IMR-90 (cell line): ENCODE measurements at regions not wholly inside any gene's neighbourhood (a gene's known extent, or its start where the extent isn't known, plus 50 kb on each side); places are given as distances from the start of the nearest gene placed in this dataset.

Experiments
- ATAC-seq: fragments of 200-7000 bp; cut with Tn5 transposase; 2 replicates; pipeline ENCODE4 v1.9.1; 2020; ENCODE audit warnings: low read depth, mild to moderate bottlenecking, moderate library complexity
- BruUV-seq: library from RNA; stranded (reverse); fragments of 400-500 nt; replicated peaks from 2 replicates; lab custom pipeline; 2021; lab: Mats Ljungman, UMichigan
- CTCF ChIA-PET: fragments of 300-600 bp; formaldehyde crosslinking; extraction: SDS; loops from one replicate; lab custom pipeline; 2021; ENCODE audit warnings: antibody characterized with exemption; lab: Yijun Ruan, JAX
- POLR2A ChIA-PET: fragments of 300-600 bp; sonication (Branson Sonifier 250); formaldehyde crosslinking; loops from one replicate; lab custom pipeline; 2022; ENCODE audit warnings: antibody characterized with exemption; ENCODE audit not compliant: unreplicated experiment; lab: Charles Lee
- DNase-seq: peaks from one replicate; pipeline ENCODE4 v3.0.0; 2013
- H2AFZ ChIP-seq: replicated peaks from 2 replicates; pipeline ENCODE3; 2013; ENCODE audit warnings: low read length, mild to moderate bottlenecking; ENCODE audit not compliant: poor library complexity
- H2AK5ac ChIP-seq: 2 replicates; pipeline ENCODE4 v1.6.1; 2013; ENCODE audit warnings: low read depth, low read length, inconsistent platforms
- H2AK9ac ChIP-seq: replicated peaks from 2 replicates; pipeline ENCODE3; 2013; ENCODE audit warnings: mild to moderate bottlenecking, low read depth, low read length, moderate library complexity; ENCODE audit not compliant: poor library complexity
- H2BK120ac ChIP-seq: 2 replicates; pipeline ENCODE4 v1.6.1; 2013; ENCODE audit warnings: low read depth, low read length, inconsistent platforms
- H2BK15ac ChIP-seq: 3 replicates; pipeline ENCODE4 v1.6.1; 2013; ENCODE audit warnings: low read depth, low read length, inconsistent platforms
- H2BK20ac ChIP-seq: 2 replicates; pipeline ENCODE4 v1.6.1; 2013; ENCODE audit warnings: low read depth, mild to moderate bottlenecking, inconsistent platforms, low read length, moderate library complexity
- H2BK5ac ChIP-seq: 2 replicates; pipeline ENCODE4 v1.6.1; 2013; ENCODE audit warnings: mild to moderate bottlenecking, low read depth, low read length, inconsistent platforms; ENCODE audit not compliant: poor library complexity, severe bottlenecking
- H3K14ac ChIP-seq: replicated peaks from 2 replicates; pipeline ENCODE4 v1.6.1; 2013; ENCODE audit warnings: low read depth, low read length, inconsistent platforms
- H3K18ac ChIP-seq: 2 replicates; pipeline ENCODE4 v1.6.1; 2013; ENCODE audit warnings: low read depth, low read length, control low read depth
- H3K23ac ChIP-seq: 2 replicates; pipeline ENCODE4 v1.6.1; 2013; ENCODE audit warnings: low read depth, low read length, inconsistent platforms
- H3K27ac ChIP-seq: 2 replicates; pipeline ENCODE4 v1.5.1; 2013; ENCODE audit warnings: mild to moderate bottlenecking, control low read depth, low read length; ENCODE audit not compliant: insufficient read depth
- H3K27me3 ChIP-seq: 2 replicates; pipeline ENCODE4 v1.6.1; 2013; ENCODE audit warnings: low read length; ENCODE audit not compliant: control insufficient read depth, insufficient read depth
- H3K36me3 ChIP-seq: 2 replicates; pipeline ENCODE4 v1.6.1; 2013; ENCODE audit warnings: low read length, mixed read lengths; ENCODE audit not compliant: control insufficient read depth, insufficient read depth
- H3K4ac ChIP-seq: 2 replicates; pipeline ENCODE4 v1.6.1; 2013; ENCODE audit warnings: low read depth, low read length, inconsistent platforms
- H3K4me1 ChIP-seq: 2 replicates; pipeline ENCODE4 v1.6.1; 2013; ENCODE audit warnings: low read length, mixed read lengths; ENCODE audit not compliant: control insufficient read depth, insufficient read depth
- H3K4me2 ChIP-seq: 2 replicates; pipeline ENCODE4 v1.6.1; 2013; ENCODE audit warnings: low read depth, mild to moderate bottlenecking, control low read depth, low read length, moderate library complexity
- H3K4me3 ChIP-seq: 2 replicates; pipeline ENCODE4 v1.5.1; 2013; ENCODE audit warnings: low read depth, mild to moderate bottlenecking, control low read depth, low read length, moderate library complexity; ENCODE audit not compliant: insufficient read depth
- H3K56ac ChIP-seq: 2 replicates; pipeline ENCODE4 v1.6.1; 2013; ENCODE audit warnings: low read length, inconsistent platforms; ENCODE audit not compliant: insufficient read depth; ENCODE audit errors: extremely low read depth
- H3K79me1 ChIP-seq, 2 experiments: 2 replicates each; pipeline ENCODE4 v1.6.1; 2013; ENCODE audit warnings: low read length in 2 of 2, inconsistent platforms in 1 of 2, low read depth in 1 of 2
- H3K9ac ChIP-seq: 2 replicates; pipeline ENCODE4 v1.6.1; 2013; ENCODE audit warnings: low read depth, low read length, control low read depth
- H3K9me1 ChIP-seq: 2 replicates; pipeline ENCODE4 v1.6.1; 2013; ENCODE audit warnings: low read length, inconsistent platforms; ENCODE audit not compliant: insufficient read depth
- H3K9me3 ChIP-seq: 2 replicates; pipeline ENCODE4 v1.6.1; 2013; ENCODE audit warnings: low read length; ENCODE audit not compliant: control insufficient read depth, insufficient read depth
- H4K20me1 ChIP-seq: 2 replicates; pipeline ENCODE4 v1.6.1; 2013; ENCODE audit warnings: low read length, inconsistent platforms; ENCODE audit not compliant: insufficient read depth
- H4K5ac ChIP-seq: 2 replicates; pipeline ENCODE4 v1.6.1; 2013; ENCODE audit warnings: mild to moderate bottlenecking, low read depth, low read length, control low read depth
- H4K8ac ChIP-seq, 2 experiments: 2 replicates each; pipeline ENCODE4 v1.6.1; 2013; ENCODE audit warnings: low read depth in 2 of 2, low read length in 2 of 2, control low read depth in 1 of 2, inconsistent platforms in 1 of 2
- H4K91ac ChIP-seq: 2 replicates; pipeline ENCODE4 v1.6.1; 2013; ENCODE audit warnings: low read depth, low read length, inconsistent platforms; ENCODE audit not compliant: insufficient read depth
- BHLHE40 ChIP-seq: fragments of 150-350 bp; IDR thresholded peaks from 2 replicates; pipeline ENCODE4 v1.6.1; 2016; ENCODE audit warnings: mild to moderate bottlenecking, low read depth, low read length
- CEBPB ChIP-seq: IDR thresholded peaks from 2 replicates; pipeline ENCODE4 v1.6.1; 2012; ENCODE audit warnings: low read depth, low read length, improper control_type of control experiment
- CHD1 ChIP-seq: IDR thresholded peaks from 2 replicates; pipeline ENCODE4 v1.6.1; 2012; ENCODE audit warnings: low read depth, low read length, improper control_type of control experiment
- FOS ChIP-seq: fragments of 150-350 bp; IDR thresholded peaks from 2 replicates; pipeline ENCODE4 v1.6.1; 2016; ENCODE audit warnings: low read depth, low read length
- MAFK ChIP-seq: IDR thresholded peaks from 2 replicates; pipeline ENCODE4 v1.6.1; 2012; ENCODE audit warnings: low read depth, low read length, improper control_type of control experiment
- MAZ ChIP-seq: IDR thresholded peaks from 2 replicates; pipeline ENCODE4 v1.6.1; 2012; ENCODE audit warnings: low read depth, mild to moderate bottlenecking, low read length, improper control_type of control experiment, moderate library complexity, borderline replicate concordance
- MXI1 ChIP-seq: IDR thresholded peaks from 2 replicates; pipeline ENCODE4 v1.6.1; 2012; ENCODE audit warnings: low read depth, mild to moderate bottlenecking, low read length, moderate library complexity, borderline replicate concordance
- NFE2L2 ChIP-seq: fragments of 150-350 bp; IDR thresholded peaks from 2 replicates; pipeline ENCODE4 v1.6.1; 2016; ENCODE audit warnings: low read depth, mild to moderate bottlenecking, low read length
- POLR2A ChIP-seq: IDR thresholded peaks from 2 replicates; pipeline ENCODE4 v1.6.1; 2012; ENCODE audit warnings: mild to moderate bottlenecking, low read depth, low read length
- RAD21 ChIP-seq: IDR thresholded peaks from 2 replicates; pipeline ENCODE4 v1.6.1; 2012; ENCODE audit warnings: low read length, improper control_type of control experiment
- RCOR1 ChIP-seq: IDR thresholded peaks from 2 replicates; pipeline ENCODE4 v1.6.1; 2012; ENCODE audit warnings: mild to moderate bottlenecking, low read length, improper control_type of control experiment; ENCODE audit not compliant: insufficient replicate concordance
- RFX5 ChIP-seq: IDR thresholded peaks from 2 replicates; pipeline ENCODE4 v1.8.0; 2012; ENCODE audit warnings: low read depth, mild to moderate bottlenecking, low read length, moderate library complexity
- SMC3 ChIP-seq: fragments of 150-350 bp; IDR thresholded peaks from 2 replicates; pipeline ENCODE4 v1.6.1; 2016; ENCODE audit warnings: low read depth, mild to moderate bottlenecking, antibody characterized with exemption, low read length, moderate library complexity
- USF2 ChIP-seq: fragments of 150-350 bp; IDR thresholded peaks from 2 replicates; pipeline ENCODE4 v1.6.1; 2017; ENCODE audit warnings: mild to moderate bottlenecking, antibody characterized with exemption, low read length, low read depth
- WGBS, 2 experiments: methylation state at CpG; one replicate each; pipeline versions ENCODE4 v1.1.5 to v1.1.7; 2013; ENCODE audit warnings: missing lambda C conversion rate in 2 of 2; ENCODE audit not compliant: insufficient read length in 1 of 2; ENCODE audit errors: extremely low coverage in 2 of 2; 5-methylcytosine and 5-hydroxymethylcytosine counted together
- dilution Hi-C: fragments of 300-500 bp; cut with HindIII; formaldehyde crosslinking; loops from one replicate; pipeline ENCODE4 v1.14.3; 2018; ENCODE audit warnings: low sequenced_read_pairs; ENCODE audit not compliant: unreplicated experiment
- in situ Hi-C: fragments of 300-500 bp; cut with MboI; formaldehyde crosslinking; loops from 3 replicates; pipeline ENCODE4 v1.14.3; 2019; ENCODE audit warnings: low sequenced_read_pairs, inconsistent platforms, mixed read lengths
- intact Hi-C: fragments of 100-400 bp; cut with micrococcal nuclease; formaldehyde crosslinking; loops from 2 replicates; pipeline ENCODE4 v1.10.0; 2022
- TF ChIP-seq, protein P1 (sequence below): fragments of 150-350 bp; IDR thresholded peaks from 2 replicates; pipeline ENCODE4 v1.6.1; 2016; ENCODE audit warnings: low read depth, mild to moderate bottlenecking, low read length, moderate library complexity, borderline replicate concordance
- TF ChIP-seq, protein P2 (sequence below): conservative IDR thresholded peaks from 2 replicates; pipeline ENCODE4 v1.5.1; 2012; ENCODE audit warnings: mild to moderate bottlenecking, low read depth, low read length, improper control_type of control experiment

DNA sequence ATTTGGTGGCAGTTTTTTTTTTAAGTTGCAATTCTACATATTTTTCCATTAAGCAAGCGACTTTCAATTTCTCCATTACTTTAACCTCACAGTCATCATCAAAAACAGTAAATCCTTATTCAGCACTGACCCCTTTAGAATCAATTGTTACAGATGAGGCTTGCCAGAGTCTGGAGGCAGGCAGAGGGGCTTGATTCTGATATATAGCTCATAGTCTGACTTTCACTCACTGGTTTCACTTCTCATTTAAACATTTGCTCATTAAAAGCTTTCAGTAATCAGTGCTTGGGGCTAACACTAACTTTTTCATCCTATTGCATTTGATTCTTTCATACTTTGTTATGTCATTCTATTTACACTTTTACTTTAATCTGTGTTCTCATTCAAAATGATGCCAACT, 88.4 kb downstream of the PYDC2 start:
- no peak overlapping the region for H3K14ac ChIP-seq
- H3K56ac ChIP-seq = no peak overlapping the region
- no peak overlapping the region for H4K8ac ChIP-seq
- dilution Hi-C loops (no loop called here), intact Hi-C loops (no loop called here), in situ Hi-C loops (no loop called here)
- H3K9me1 ChIP-seq = no peaks in the 10 kb centered on the region
- no peak overlapping the region for H3K9ac ChIP-seq
- no peaks in the 10 kb centered on the region for H3K4me1 ChIP-seq
- no peaks in the 10 kb centered on the region for H3K27me3 ChIP-seq
- no CpG with 5 or more reads among the region's 1 CpG for WGBS, 2 experiments
- no peak overlapping the region for H3K23ac ChIP-seq
- no peak overlapping the region for H3K4me3 ChIP-seq
- ATAC-seq (no peak), DNase-seq (no peak)
- ChIA-PET CTCF (no interaction called here), POLR2A (no interaction called here)
- no peaks in the 10 kb centered on the region for H3K79me1 ChIP-seq
- H2AK5ac ChIP-seq = no peak overlapping the region
- no peaks in the 10 kb centered on the region for H3K36me3 ChIP-seq
- H3K18ac ChIP-seq = no peak overlapping the region
- no peak overlapping the region for H2AK9ac ChIP-seq
- H2BK15ac ChIP-seq = no peak overlapping the region
- TF ChIP-seq NFE2L2 (no peak), RCOR1 (no peak), RAD21 (no peak), MAFK (no peak), MXI1 (no peak), RFX5 (no peak), POLR2A (no peak), FOS (no peak), BHLHE40 (no peak), CEBPB (no peak), MAZ (no peak), USF2 (no peak), CHD1 (no peak), SMC3 (no peak)
- TF ChIP-seq, protein P1, sequence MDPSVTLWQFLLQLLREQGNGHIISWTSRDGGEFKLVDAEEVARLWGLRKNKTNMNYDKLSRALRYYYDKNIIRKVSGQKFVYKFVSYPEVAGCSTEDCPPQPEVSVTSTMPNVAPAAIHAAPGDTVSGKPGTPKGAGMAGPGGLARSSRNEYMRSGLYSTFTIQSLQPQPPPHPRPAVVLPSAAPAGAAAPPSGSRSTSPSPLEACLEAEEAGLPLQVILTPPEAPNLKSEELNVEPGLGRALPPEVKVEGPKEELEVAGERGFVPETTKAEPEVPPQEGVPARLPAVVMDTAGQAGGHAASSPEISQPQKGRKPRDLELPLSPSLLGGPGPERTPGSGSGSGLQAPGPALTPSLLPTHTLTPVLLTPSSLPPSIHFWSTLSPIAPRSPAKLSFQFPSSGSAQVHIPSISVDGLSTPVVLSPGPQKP = no peak
- TF ChIP-seq, protein P2, sequence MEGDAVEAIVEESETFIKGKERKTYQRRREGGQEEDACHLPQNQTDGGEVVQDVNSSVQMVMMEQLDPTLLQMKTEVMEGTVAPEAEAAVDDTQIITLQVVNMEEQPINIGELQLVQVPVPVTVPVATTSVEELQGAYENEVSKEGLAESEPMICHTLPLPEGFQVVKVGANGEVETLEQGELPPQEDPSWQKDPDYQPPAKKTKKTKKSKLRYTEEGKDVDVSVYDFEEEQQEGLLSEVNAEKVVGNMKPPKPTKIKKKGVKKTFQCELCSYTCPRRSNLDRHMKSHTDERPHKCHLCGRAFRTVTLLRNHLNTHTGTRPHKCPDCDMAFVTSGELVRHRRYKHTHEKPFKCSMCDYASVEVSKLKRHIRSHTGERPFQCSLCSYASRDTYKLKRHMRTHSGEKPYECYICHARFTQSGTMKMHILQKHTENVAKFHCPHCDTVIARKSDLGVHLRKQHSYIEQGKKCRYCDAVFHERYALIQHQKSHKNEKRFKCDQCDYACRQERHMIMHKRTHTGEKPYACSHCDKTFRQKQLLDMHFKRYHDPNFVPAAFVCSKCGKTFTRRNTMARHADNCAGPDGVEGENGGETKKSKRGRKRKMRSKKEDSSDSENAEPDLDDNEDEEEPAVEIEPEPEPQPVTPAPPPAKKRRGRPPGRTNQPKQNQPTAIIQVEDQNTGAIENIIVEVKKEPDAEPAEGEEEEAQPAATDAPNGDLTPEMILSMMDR = no peak
- no peak overlapping the region for H3K4me2 ChIP-seq
- 0 out of 2 replicates have a peak, but pooled peaks cover 2% of the 10 kb centered on the region for H3K9me3 ChIP-seq
- no peak overlapping the region for H2BK5ac ChIP-seq
- H4K5ac ChIP-seq = no peak overlapping the region
- H3K4ac ChIP-seq = no peak overlapping the region
- no peak overlapping the region for H2AFZ ChIP-seq
- no TSS peak for BruUV-seq
- no peak overlapping the region for H2BK20ac ChIP-seq
- H4K91ac ChIP-seq = no peak overlapping the region
- H4K20me1 ChIP-seq = no peaks in the 10 kb centered on the region
- H3K27ac ChIP-seq = no peak overlapping the region
- no peak overlapping the region for H2BK120ac ChIP-seq
